H1 (cell line): ENCODE measurements at regions not wholly inside any gene's neighbourhood (a gene's known extent, or its start where the extent isn't known, plus 50 kb on each side); places are given as distances from the start of the nearest gene placed in this dataset.

Experiments used
- ATF3 ChIP-seq: IDR thresholded peaks from 2 replicates; pipeline ENCODE4 v1.6.1; 2011; ENCODE audit warnings: low read depth, mild to moderate bottlenecking, low read length; ENCODE audit not compliant: insufficient read depth
- CHD7 ChIP-seq: fragments of 300-600 bp; sonication (generic); IDR thresholded peaks from 2 replicates; pipeline ENCODE4 v1.7.1; 2012; ENCODE audit warnings: low read length, moderate library complexity, mild to moderate bottlenecking, inconsistent platforms; ENCODE audit not compliant: insufficient replicate concordance
- POLR2AphosphoS5 ChIP-seq: IDR thresholded peaks from 2 replicates; pipeline ENCODE4 v1.6.1; 2011; ENCODE audit warnings: low read depth, low read length
- SIRT6 ChIP-seq: IDR thresholded peaks from one replicate; pipeline ENCODE4 v1.7.1; 2012; ENCODE audit warnings: low read length, inconsistent platforms

- TF ChIP-seq CHD7 = no peak
- no peak for TF ChIP-seq ATF3
- no peak for TF ChIP-seq SIRT6
- TF ChIP-seq POLR2AphosphoS5 = no peak
Observed at GRCh38 chr11:38988908-38989307, 2390.9 kb upstream of the RAG2 start (continued).
